GM12875 (cell line): ENCODE measurements at regions not wholly inside any gene's neighbourhood (a gene's known extent, or its start where the extent isn't known, plus 50 kb on each side); places are given as distances from the start of the nearest gene placed in this dataset.

ENCODE experiments used
- H3K4me3 ChIP-seq: one replicate; pipeline ENCODE4 v1.5.1; 2011; ENCODE audit warnings: low read depth, low read length, control low read depth
- TF ChIP-seq, protein P1 (sequence below): IDR thresholded peaks from 2 replicates; pipeline ENCODE4 v1.5.1; 2011; ENCODE audit warnings: low read depth, mild to moderate bottlenecking, control low read depth, inconsistent platforms, low read length, moderate library complexity, borderline replicate concordance; ENCODE audit not compliant: insufficient read depth

DNA sequence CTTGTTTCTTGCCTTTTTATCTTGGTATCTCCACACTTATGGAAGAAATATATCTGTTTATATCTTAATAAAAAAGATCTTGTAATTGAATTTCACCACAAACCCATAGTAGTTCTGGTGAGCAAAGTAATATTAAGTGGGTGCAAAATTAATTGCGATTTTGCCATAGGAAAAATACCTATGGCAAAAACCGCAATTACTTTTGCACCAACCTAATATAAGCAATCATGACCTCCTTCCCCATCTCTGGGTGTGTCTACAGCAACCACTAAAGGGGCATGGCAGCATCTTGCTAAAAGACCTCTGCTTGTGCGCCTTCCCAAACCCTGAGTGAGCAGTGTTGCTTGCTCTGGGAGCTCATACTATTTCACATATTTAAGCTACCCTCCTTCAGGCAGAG, 124.2 kb upstream of the GUCY1A1 start:
- TF ChIP-seq, protein P1, sequence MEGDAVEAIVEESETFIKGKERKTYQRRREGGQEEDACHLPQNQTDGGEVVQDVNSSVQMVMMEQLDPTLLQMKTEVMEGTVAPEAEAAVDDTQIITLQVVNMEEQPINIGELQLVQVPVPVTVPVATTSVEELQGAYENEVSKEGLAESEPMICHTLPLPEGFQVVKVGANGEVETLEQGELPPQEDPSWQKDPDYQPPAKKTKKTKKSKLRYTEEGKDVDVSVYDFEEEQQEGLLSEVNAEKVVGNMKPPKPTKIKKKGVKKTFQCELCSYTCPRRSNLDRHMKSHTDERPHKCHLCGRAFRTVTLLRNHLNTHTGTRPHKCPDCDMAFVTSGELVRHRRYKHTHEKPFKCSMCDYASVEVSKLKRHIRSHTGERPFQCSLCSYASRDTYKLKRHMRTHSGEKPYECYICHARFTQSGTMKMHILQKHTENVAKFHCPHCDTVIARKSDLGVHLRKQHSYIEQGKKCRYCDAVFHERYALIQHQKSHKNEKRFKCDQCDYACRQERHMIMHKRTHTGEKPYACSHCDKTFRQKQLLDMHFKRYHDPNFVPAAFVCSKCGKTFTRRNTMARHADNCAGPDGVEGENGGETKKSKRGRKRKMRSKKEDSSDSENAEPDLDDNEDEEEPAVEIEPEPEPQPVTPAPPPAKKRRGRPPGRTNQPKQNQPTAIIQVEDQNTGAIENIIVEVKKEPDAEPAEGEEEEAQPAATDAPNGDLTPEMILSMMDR = no peak
- no peak overlapping the region for H3K4me3 ChIP-seq

DNA sequence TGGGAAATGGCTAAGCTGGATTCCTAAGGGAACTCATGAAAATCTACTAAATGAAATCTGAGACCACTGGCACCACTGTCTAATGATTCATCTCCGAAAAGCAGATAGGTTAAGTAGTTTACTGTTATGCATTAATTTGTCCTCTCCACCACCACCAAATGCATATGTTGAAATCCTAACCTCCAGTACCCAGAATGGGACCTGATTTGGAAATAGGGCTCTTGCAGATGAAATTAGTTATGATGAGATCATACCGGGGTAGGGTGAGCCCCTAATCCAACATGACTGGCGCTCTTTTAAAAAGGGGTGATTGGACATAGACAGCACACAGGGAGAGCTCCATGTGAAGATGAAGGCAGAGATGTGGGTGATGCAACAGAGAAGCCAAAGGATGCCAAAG, 124.9 kb upstream of the GUCY1A1 start:
- H3K4me3 ChIP-seq = no peak overlapping the region
- TF ChIP-seq, protein P1 = no peak

DNA sequence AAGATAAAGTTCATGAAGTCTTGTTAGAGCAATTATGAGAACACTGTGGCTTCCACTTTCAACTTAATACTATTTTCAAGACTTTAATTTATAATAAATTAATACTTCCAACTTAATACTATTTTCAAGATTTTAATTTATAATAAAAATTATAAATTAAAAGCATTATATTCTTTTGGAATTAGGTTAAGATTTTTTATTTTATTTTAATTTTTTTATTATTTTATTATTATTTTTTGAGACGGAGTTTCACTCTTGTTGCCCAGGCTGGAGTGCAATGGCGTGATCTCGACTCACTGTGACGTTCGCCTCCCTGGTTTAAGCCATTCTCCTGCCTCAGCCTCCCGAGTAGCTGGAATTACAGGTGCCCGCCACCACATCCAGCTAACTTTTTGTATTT, 126.0 kb upstream of the GUCY1A1 start:
- TF ChIP-seq, protein P1 = no peak
- H3K4me3 ChIP-seq = no peak overlapping the region

DNA sequence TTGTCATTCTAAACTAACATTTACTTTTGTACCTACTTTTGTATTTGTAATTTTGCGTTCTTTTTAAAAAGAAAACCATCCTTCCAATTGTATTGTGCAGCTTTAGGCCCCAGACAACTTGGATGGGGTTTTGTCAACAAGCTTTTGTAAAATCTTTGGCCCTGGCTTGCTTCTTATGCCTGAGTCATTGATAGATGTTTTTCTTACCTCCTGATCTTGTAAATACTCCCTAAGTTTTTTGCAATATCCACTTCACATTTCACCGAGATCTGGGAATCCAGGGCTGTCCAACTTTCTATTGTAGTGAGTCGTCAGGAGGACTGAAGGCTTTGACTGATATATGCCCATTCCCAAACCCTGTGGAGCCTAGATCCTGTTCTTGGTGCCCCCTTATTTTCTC, 126.9 kb upstream of the GUCY1A1 start:
- H3K4me3 ChIP-seq = no peak overlapping the region
- TF ChIP-seq, protein P1 = no peak

DNA sequence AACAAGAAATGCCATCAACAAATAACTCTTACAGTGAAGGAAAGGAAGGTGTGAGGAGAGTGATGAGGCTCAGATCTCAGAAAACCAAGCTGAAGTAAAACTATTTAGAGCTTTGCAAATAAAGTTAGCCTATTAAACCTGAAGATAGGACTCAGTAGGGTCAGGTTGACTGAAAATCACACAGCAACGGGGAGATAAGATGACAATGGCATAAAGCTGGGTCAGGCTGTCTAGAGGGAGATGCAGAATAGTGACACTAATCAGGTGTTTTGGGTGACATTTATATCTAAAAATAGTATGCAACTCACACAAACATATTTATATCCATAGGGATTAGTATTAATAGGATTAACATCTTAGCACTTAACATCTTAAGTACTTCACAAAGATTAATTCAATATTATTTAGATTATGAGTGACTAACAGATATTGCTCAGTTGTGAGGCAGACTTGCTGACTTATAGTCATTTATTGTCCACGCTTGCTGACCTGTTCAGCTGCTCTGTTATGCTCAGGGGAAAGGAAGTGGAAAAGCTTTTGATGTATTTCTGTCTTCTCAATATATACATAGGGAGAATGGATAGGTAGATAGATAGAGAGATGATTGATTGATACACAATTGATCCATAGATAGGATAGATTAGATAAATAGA, 130.7 kb upstream of the GUCY1A1 start:
- H3K4me3 ChIP-seq = no peak overlapping the region
- TF ChIP-seq, protein P1 = no peak

DNA sequence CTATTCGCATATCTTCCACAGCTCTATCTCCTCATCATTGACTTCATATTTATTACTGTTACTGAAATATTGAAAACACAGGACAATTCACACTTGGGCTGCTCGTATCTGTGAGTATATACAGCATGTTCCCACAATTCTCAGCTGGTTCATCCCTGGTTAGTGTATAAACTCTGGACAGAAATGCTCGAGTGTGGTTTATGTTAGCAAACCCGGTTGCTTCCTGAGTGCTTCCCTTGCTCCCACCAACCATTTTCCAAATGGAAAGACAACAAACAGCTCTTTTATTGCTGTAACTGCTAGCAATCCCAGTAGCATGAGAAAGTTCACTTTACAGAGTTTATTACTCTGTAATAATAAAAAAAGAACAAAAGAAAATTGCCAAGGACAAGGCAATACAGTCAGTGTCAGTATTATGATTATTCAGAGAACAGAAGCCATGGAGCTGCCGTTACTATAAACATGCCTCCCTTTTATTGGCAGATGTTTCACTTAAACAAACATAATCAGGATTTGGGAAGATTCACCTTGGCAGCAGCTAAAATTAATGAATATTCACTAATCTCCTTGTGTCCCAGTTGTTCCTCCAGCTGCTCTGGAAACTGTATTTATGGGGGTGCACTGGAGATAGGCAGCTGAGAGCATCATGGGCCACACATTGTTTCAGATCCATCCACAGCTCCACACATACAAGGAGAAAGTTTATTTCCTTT, 134.1 kb upstream of the GUCY1A1 start:
- H3K4me3 ChIP-seq = no peak overlapping the region
- TF ChIP-seq, protein P1 = no peak

DNA sequence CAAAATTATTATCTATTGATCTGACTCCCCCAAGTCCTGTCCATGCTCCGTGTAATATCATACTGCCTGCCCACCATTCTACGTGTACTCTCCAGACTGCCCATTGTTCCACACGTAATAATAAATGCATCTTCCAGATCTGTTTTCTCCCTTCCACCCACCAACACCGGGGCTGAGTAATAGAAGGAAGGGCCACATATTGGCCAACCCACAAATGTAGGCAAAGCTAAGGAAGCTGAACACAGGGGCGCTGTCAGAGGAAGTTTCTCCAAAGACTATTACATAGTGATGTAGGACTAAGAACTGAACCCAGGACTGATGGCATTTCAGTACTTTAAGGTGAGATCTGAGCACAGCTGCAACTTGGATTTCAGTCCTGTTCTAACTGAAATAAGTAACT, 135.8 kb upstream of the GUCY1A1 start:
- TF ChIP-seq, protein P1 = no peak
- H3K4me3 ChIP-seq = no peak overlapping the region
